Immature natural killer cell (primary cell): ENCODE measurements at regions not wholly inside any gene's neighbourhood (a gene's known extent, or its start where the extent isn't known, plus 50 kb on each side); places are given as distances from the start of the nearest gene placed in this dataset.

ENCODE experiments used
- DNase-seq, 3 donors: peaks; one replicate each; pipeline ENCODE4 v3.0.0; 2022; ENCODE audit warnings: mixed read lengths in 1 of 3
- H3K27ac Mint-ChIP-seq, 6 donors: one replicate each; pipeline ENCODE4 v1.8.0; 2020; ENCODE audit warnings: mixed read lengths in 6 of 6, mild to moderate bottlenecking in 5 of 6, inconsistent platforms in 4 of 6, moderate library complexity in 3 of 6
- H3K27me3 Mint-ChIP-seq, 3 donors: one replicate each; pipeline ENCODE4 v1.8.0; 2020 to 2021; ENCODE audit warnings: low read depth in 3 of 3, mild to moderate bottlenecking in 3 of 3, mixed read lengths in 3 of 3, moderate library complexity in 3 of 3, inconsistent platforms in 1 of 3
- H3K36me3 Mint-ChIP-seq, 3 donors: one replicate each; pipeline ENCODE4 v1.8.0; 2020; ENCODE audit warnings: mixed read lengths in 3 of 3, inconsistent platforms in 2 of 3, mild to moderate bottlenecking in 2 of 3
- H3K4me1 Mint-ChIP-seq, 2 donors: one replicate each; pipeline ENCODE4 v1.8.0; 2020; ENCODE audit warnings: inconsistent platforms in 2 of 2, mild to moderate bottlenecking in 2 of 2, mixed read lengths in 2 of 2, moderate library complexity in 1 of 2
- H3K4me3 Mint-ChIP-seq, 5 donors: one replicate each; pipeline ENCODE4 v1.8.0; 2020; ENCODE audit warnings: mild to moderate bottlenecking in 5 of 5, mixed read lengths in 5 of 5, inconsistent platforms in 3 of 5, moderate library complexity in 3 of 5
- H3K9me3 Mint-ChIP-seq, 6 donors: one replicate each; pipeline ENCODE4 v1.8.0; 2020; ENCODE audit warnings: mild to moderate bottlenecking in 6 of 6, mixed read lengths in 6 of 6, inconsistent platforms in 4 of 6, moderate library complexity in 3 of 6

GRCh38 chr10:43024524-43024923, 52.3 kb upstream of the RET start:
- Mint-ChIP-seq H3K4me1 (no peaks in the 10 kb centered on the region), H3K4me3 (no peak overlapping the region), H3K36me3 (no peaks in the 10 kb centered on the region), H3K9me3 (no peaks in the 10 kb centered on the region), H3K27ac (no peak overlapping the region), H3K27me3 (peaks cover 1 to 6% (median 3%) of the 10 kb centered on the region in 3 donors)
- DNase-seq = no peak

DNA sequence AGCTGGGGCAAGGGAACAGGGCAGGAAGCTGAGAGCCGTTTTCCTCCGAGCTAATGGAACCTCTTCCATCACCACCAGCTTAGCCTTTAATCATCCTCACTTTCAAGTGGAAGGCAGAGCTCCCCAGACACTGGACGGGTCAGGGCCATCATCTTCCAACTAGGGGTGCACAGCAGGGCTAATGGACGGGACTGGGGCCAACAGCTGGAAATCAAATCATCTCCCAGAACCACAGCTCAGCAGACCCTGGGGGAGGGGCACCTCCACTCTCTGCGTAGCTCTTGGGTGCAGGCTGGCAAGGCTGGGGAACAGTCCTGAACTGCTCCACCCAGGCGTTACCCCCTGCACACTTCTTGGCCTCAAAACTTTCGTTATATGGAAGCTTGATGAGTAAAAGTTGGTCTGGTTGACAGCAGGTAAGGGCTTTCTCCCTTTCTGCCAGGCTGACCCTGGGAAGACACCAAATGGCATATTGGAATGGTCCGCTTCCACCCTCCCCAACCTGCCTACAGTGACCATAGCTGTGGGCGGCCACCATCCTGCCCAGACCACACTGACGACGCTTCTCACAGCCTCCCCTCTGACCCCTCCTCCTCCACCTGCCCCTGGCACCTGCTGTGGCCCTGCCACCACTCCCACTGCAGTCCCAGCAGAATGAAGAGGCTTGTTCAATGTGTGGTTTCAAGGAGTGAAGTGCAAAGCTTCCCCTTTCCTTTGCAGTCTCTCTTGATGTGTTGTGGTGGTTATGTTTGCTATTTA, 51.7 kb upstream of the RET start:
- Mint-ChIP-seq H3K36me3 (no peaks in the 10 kb centered on the region), H3K27me3 (peaks cover 1 to 8% (median 3%) of the 10 kb centered on the region in 3 donors), H3K9me3 (no peaks in the 10 kb centered on the region), H3K4me1 (no peaks in the 10 kb centered on the region), H3K4me3 (no peak overlapping the region), H3K27ac (no peak overlapping the region)
- DNase-seq = no peak

- no peaks in the 10 kb centered on the region for H3K4me1 Mint-ChIP-seq
- H3K27me3 Mint-ChIP-seq = peaks cover 1 to 8% (median 3%) of the 10 kb centered on the region in 3 donors
- no peak overlapping the region for H3K4me3 Mint-ChIP-seq
- H3K27ac Mint-ChIP-seq = no peak overlapping the region
- no peaks in the 10 kb centered on the region for H3K36me3 Mint-ChIP-seq
- DNase-seq = no peak
- H3K9me3 Mint-ChIP-seq = peaks cover 0 to 6% (median 3%) of the 10 kb centered on the region in 6 donors
Observed at GRCh38 chr10:43026039-43026973, 50.6 kb upstream of the RET start.
